ENCODE measurements at regions not wholly inside any gene's neighbourhood (a gene's known extent, or its start where the extent isn't known, plus 50 kb on each side); places are given as distances from the start of the nearest gene placed in this dataset.

- intact Hi-C loops (cut with DNase I), result no loop called here
- H3K9ac ChIP-seq (ENCODE audit: low read depth in 2 of 2, low read length in 2 of 2), result no peak overlapping the region
Measured at GRCh38 chr6:40290816-40291215, 296.3 kb downstream of the LRFN2 start.

GRCh38 chr6:40288919-40289318 lies 298.2 kb downstream of the LRFN2 start:
- intact Hi-C loops (cut with DNase I), result no loop called here
- Histone ChIP-seq H3K9me3 (no peaks in the 10 kb centered on the region), H3K4me3 (no peak overlapping the region), H3K4me1 (no peaks in the 10 kb centered on the region), H3K27ac (no peak overlapping the region), H3K27me3 (no peaks in the 10 kb centered on the region), H3K36me3 (no peaks in the 10 kb centered on the region), H3K9ac (ENCODE audit: low read depth in 2 of 2, low read length in 2 of 2) (no peak overlapping the region)
- DNase-seq, result no peak
- TF ChIP-seq CTCF (IDR thresholded peaks at IDR 0.05), result no peak

More at GRCh38 chr6:40290816-40291215, 296.3 kb downstream of the LRFN2 start:
- H3K27ac ChIP-seq, result no peak overlapping the region
- no peak overlapping the region for H3K4me3 ChIP-seq
- H3K9me3 ChIP-seq, result no peaks in the 10 kb centered on the region
- no peaks in the 10 kb centered on the region for H3K4me1 ChIP-seq
- H3K27me3 ChIP-seq, result no peaks in the 10 kb centered on the region
- no peak for TF ChIP-seq CTCF (IDR thresholded peaks at IDR 0.05)
- H3K36me3 ChIP-seq, result no peaks in the 10 kb centered on the region
- DNase-seq, result no peak

- intact Hi-C loops (cut with DNase I), result no loop called here
- H3K36me3 ChIP-seq, result no peaks in the 10 kb centered on the region
- no peak overlapping the region for H3K4me3 ChIP-seq
- H3K9me3 ChIP-seq, result no peaks in the 10 kb centered on the region
- TF ChIP-seq CTCF (IDR thresholded peaks at IDR 0.05), result no peak
- DNase-seq, result no peak
- no peaks in the 10 kb centered on the region for H3K4me1 ChIP-seq
- H3K27ac ChIP-seq, result no peak overlapping the region
- H3K27me3 ChIP-seq, result no peaks in the 10 kb centered on the region
- H3K9ac ChIP-seq (ENCODE audit: low read depth in 2 of 2, low read length in 2 of 2), result no peak overlapping the region
Measured at GRCh38 chr6:40287296-40287850, 299.8 kb downstream of the LRFN2 start.

GRCh38 chr6:40286721-40287120 lies 300.4 kb downstream of the LRFN2 start:
- no peak for DNase-seq
- Histone ChIP-seq H3K4me3 (no peak overlapping the region), H3K27ac (no peak overlapping the region), H3K27me3 (no peaks in the 10 kb centered on the region), H3K4me1 (no peaks in the 10 kb centered on the region), H3K9ac (ENCODE audit: low read depth in 2 of 2, low read length in 2 of 2) (no peak overlapping the region), H3K36me3 (no peaks in the 10 kb centered on the region), H3K9me3 (no peaks in the 10 kb centered on the region)
- no peak for TF ChIP-seq CTCF (IDR thresholded peaks at IDR 0.05)
- intact Hi-C loops (cut with DNase I), result no loop called here

- DNase-seq, result no peak
- intact Hi-C loops (cut with DNase I), result no loop called here
- Histone ChIP-seq H3K36me3 (no peaks in the 10 kb centered on the region), H3K4me1 (no peaks in the 10 kb centered on the region), H3K27ac (no peak overlapping the region), H3K9me3 (no peaks in the 10 kb centered on the region), H3K9ac (ENCODE audit: low read depth in 2 of 2, low read length in 2 of 2) (no peak overlapping the region), H3K4me3 (no peak overlapping the region), H3K27me3 (no peaks in the 10 kb centered on the region)
- no peak for TF ChIP-seq CTCF (IDR thresholded peaks at IDR 0.05)
Measured at GRCh38 chr6:40285996-40286395, 301.2 kb downstream of the LRFN2 start.
